Stimulated activated naive B cell treated with anti-CD40 and anti-IgM and Interleukin-4, amounts not matched to agents 10 μg/mL and 1 μg/mL and 100 μg/mL, for 72 hours (primary cell): ENCODE measurements at regions not wholly inside any gene's neighbourhood (a gene's known extent, or its start where the extent isn't known, plus 50 kb on each side); places are given as distances from the start of the nearest gene placed in this dataset.

Source experiments
- ATAC-seq, 2 donors: fragments of 150-1000 bp; cut with Tn5 transposase; replicated peaks; 2 replicates each; pipeline ENCODE4 v1.10.0; 2021; ENCODE audit warnings: moderate library complexity in 1 of 2
- DNase-seq: peaks from one replicate; pipeline ENCODE4 v3.0.0; 2021
- H3K27ac Mint-ChIP-seq: one replicate; pipeline ENCODE4 v1.8.0; 2022; ENCODE audit warnings: mild to moderate bottlenecking, mixed read lengths
- H3K27me3 Mint-ChIP-seq, 2 donors: one replicate each; pipeline ENCODE4 v1.8.0; 2022; ENCODE audit warnings: mixed read lengths in 2 of 2
- H3K36me3 Mint-ChIP-seq, 2 donors: one replicate each; pipeline ENCODE4 v1.8.0; 2022; ENCODE audit warnings: mixed read lengths in 2 of 2, mild to moderate bottlenecking in 1 of 2
- H3K4me1 Mint-ChIP-seq, 2 donors: one replicate each; pipeline ENCODE4 v1.8.0; 2022; ENCODE audit warnings: mixed read lengths in 2 of 2, mild to moderate bottlenecking in 1 of 2
- H3K4me3 Mint-ChIP-seq, 2 donors: one replicate each; pipeline ENCODE4 v1.8.0; 2022; ENCODE audit warnings: mild to moderate bottlenecking in 2 of 2, mixed read lengths in 2 of 2, moderate library complexity in 1 of 2
- H3K9me3 Mint-ChIP-seq, 2 donors: one replicate each; pipeline ENCODE4 v1.8.0; 2022; ENCODE audit warnings: mixed read lengths in 2 of 2, mild to moderate bottlenecking in 1 of 2

GRCh38 chr16:17729820-17730219 lies 259.1 kb upstream of the XYLT1 start:
- ATAC-seq: no peak
- H3K27me3 Mint-ChIP-seq: peaks cover 22 to 29% of the 10 kb centered on the region in 2 donors

GRCh38 chr16:17728196-17728595 lies 257.4 kb upstream of the XYLT1 start:
- Mint-ChIP-seq H3K4me3 (no peak overlapping the region), H3K27ac (no peak overlapping the region), H3K27me3 (peaks cover 18 to 23% of the 10 kb centered on the region in 2 donors), H3K9me3 (peaks cover 4 to 6% of the 10 kb centered on the region in 2 donors), H3K4me1 (no peaks in the 10 kb centered on the region), H3K36me3 (no peaks in the 10 kb centered on the region)
- ATAC-seq (no peak), DNase-seq (no peak)

More at GRCh38 chr16:17729820-17730219, 259.1 kb upstream of the XYLT1 start:
- no peak overlapping the region for H3K4me3 Mint-ChIP-seq
- H3K4me1 Mint-ChIP-seq: no peaks in the 10 kb centered on the region
- peaks cover 0 to 4% of the 10 kb centered on the region in 2 donors for H3K36me3 Mint-ChIP-seq
- DNase-seq: no peak
- no peak overlapping the region for H3K27ac Mint-ChIP-seq
- H3K9me3 Mint-ChIP-seq: peaks cover 9 to 11% of the 10 kb centered on the region in 2 donors

GRCh38 chr16:17724242-17724898 lies 253.6 kb upstream of the XYLT1 start:
- H3K4me3 Mint-ChIP-seq: no peak overlapping the region
- H3K27me3 Mint-ChIP-seq: peaks cover 26 to 30% of the 10 kb centered on the region in 2 donors
- H3K36me3 Mint-ChIP-seq: no peaks in the 10 kb centered on the region
- peaks cover 0 to 4% of the 10 kb centered on the region in 2 donors for H3K9me3 Mint-ChIP-seq
- ATAC-seq (no peak), DNase-seq (no peak)
- H3K4me1 Mint-ChIP-seq: no peaks in the 10 kb centered on the region
- no peak overlapping the region for H3K27ac Mint-ChIP-seq

- H3K36me3 Mint-ChIP-seq: no peaks in the 10 kb centered on the region
- H3K27me3 Mint-ChIP-seq: peaks cover 23 to 24% of the 10 kb centered on the region in 2 donors
- no peak for ATAC-seq
- no peaks in the 10 kb centered on the region for H3K4me1 Mint-ChIP-seq
- no peak for DNase-seq
- no peak overlapping the region for H3K27ac Mint-ChIP-seq
- H3K4me3 Mint-ChIP-seq: no peak overlapping the region
- peaks cover 0 to 4% of the 10 kb centered on the region in 2 donors for H3K9me3 Mint-ChIP-seq
These were observed 252.9 kb upstream of the XYLT1 start for GRCh38 chr16:17723531-17724134.

GRCh38 chr16:17718495-17718894 lies 247.7 kb upstream of the XYLT1 start:
- no peak for DNase-seq
- no peak for ATAC-seq
- Mint-ChIP-seq H3K27ac (no peak overlapping the region), H3K27me3 (peaks cover 20 to 23% of the 10 kb centered on the region in 2 donors), H3K4me1 (no peaks in the 10 kb centered on the region), H3K4me3 (no peak overlapping the region), H3K9me3 (peaks cover 0 to 5% of the 10 kb centered on the region in 2 donors), H3K36me3 (no peaks in the 10 kb centered on the region)

GRCh38 chr16:17705847-17706246 lies 235.1 kb upstream of the XYLT1 start:
- Mint-ChIP-seq H3K4me3 (no peak overlapping the region), H3K9me3 (peaks cover 4 to 12% of the 10 kb centered on the region in 2 donors), H3K4me1 (no peaks in the 10 kb centered on the region), H3K36me3 (no peaks in the 10 kb centered on the region), H3K27ac (no peak overlapping the region), H3K27me3 (peaks cover 5 to 11% of the 10 kb centered on the region in 2 donors)
- no peak for DNase-seq
- ATAC-seq: no peak

- no peak overlapping the region for H3K4me3 Mint-ChIP-seq
- no peaks in the 10 kb centered on the region for H3K4me1 Mint-ChIP-seq
- ATAC-seq: no peak
- DNase-seq: no peak
- no peaks in the 10 kb centered on the region for H3K36me3 Mint-ChIP-seq
- H3K27ac Mint-ChIP-seq: no peak overlapping the region
- H3K27me3 Mint-ChIP-seq: peaks cover 17 to 18% of the 10 kb centered on the region in 2 donors
- H3K9me3 Mint-ChIP-seq: peaks cover 2 to 5% of the 10 kb centered on the region in 2 donors
These were observed 225.9 kb upstream of the XYLT1 start for GRCh38 chr16:17696616-17697015.

- DNase-seq: no peak
- no peak overlapping the region for H3K4me3 Mint-ChIP-seq
- no peak for ATAC-seq
- H3K27ac Mint-ChIP-seq: no peak overlapping the region
- peaks cover 16 to 30% of the 10 kb centered on the region in 2 donors for H3K27me3 Mint-ChIP-seq
- no peaks in the 10 kb centered on the region for H3K4me1 Mint-ChIP-seq
- no peaks in the 10 kb centered on the region for H3K36me3 Mint-ChIP-seq
- peaks cover 0 to 4% of the 10 kb centered on the region in 2 donors for H3K9me3 Mint-ChIP-seq
These were observed 221.7 kb upstream of the XYLT1 start for GRCh38 chr16:17692484-17692883.

GRCh38 chr16:17691899-17692176 lies 221.1 kb upstream of the XYLT1 start:
- H3K9me3 Mint-ChIP-seq: no peaks in the 10 kb centered on the region

GRCh38 chr16:17691106-17691898 lies 220.5 kb upstream of the XYLT1 start:
- Mint-ChIP-seq H3K36me3 (no peaks in the 10 kb centered on the region), H3K9me3 (no peaks in the 10 kb centered on the region), H3K4me3 (no peak overlapping the region), H3K27me3 (peaks cover 15 to 26% of the 10 kb centered on the region in 2 donors), H3K27ac (no peak overlapping the region), H3K4me1 (no peaks in the 10 kb centered on the region)
- ATAC-seq (no peak), DNase-seq (no peak)

More at GRCh38 chr16:17691899-17692176, 221.1 kb upstream of the XYLT1 start:
- H3K27ac Mint-ChIP-seq: no peak overlapping the region
- H3K27me3 Mint-ChIP-seq: peaks cover 15 to 26% of the 10 kb centered on the region in 2 donors
- H3K4me1 Mint-ChIP-seq: no peaks in the 10 kb centered on the region
- DNase-seq (no peak), ATAC-seq (no peak)
- no peak overlapping the region for H3K4me3 Mint-ChIP-seq
- no peaks in the 10 kb centered on the region for H3K36me3 Mint-ChIP-seq

- Mint-ChIP-seq H3K4me3 (no peak overlapping the region), H3K27ac (no peak overlapping the region), H3K27me3 (peaks cover 20 to 26% of the 10 kb centered on the region in 2 donors), H3K4me1 (no peaks in the 10 kb centered on the region), H3K36me3 (peaks cover 0 to 2% of the 10 kb centered on the region in 2 donors), H3K9me3 (peaks cover 4% of the 10 kb centered on the region in 2 donors)
- no peak for DNase-seq
- ATAC-seq: no peak
These were observed 214.7 kb upstream of the XYLT1 start for GRCh38 chr16:17685447-17685846.

- peaks cover 16 to 29% of the 10 kb centered on the region in 2 donors for H3K27me3 Mint-ChIP-seq
- H3K36me3 Mint-ChIP-seq: peaks cover 2 to 7% of the 10 kb centered on the region in 2 donors
- ATAC-seq: no peak
- DNase-seq: no peak
- H3K4me3 Mint-ChIP-seq: no peak overlapping the region
- peaks cover 13 to 14% of the 10 kb centered on the region in 2 donors for H3K9me3 Mint-ChIP-seq
- H3K27ac Mint-ChIP-seq: no peak overlapping the region
- H3K4me1 Mint-ChIP-seq: no peaks in the 10 kb centered on the region
These were observed 212.5 kb upstream of the XYLT1 start for GRCh38 chr16:17683281-17683680.

- H3K4me3 Mint-ChIP-seq: no peak overlapping the region
- H3K27me3 Mint-ChIP-seq: peaks cover 27 to 32% of the 10 kb centered on the region in 2 donors
- no peaks in the 10 kb centered on the region for H3K4me1 Mint-ChIP-seq
- no peak for DNase-seq
- peaks cover 11 to 19% of the 10 kb centered on the region in 2 donors for H3K9me3 Mint-ChIP-seq
- H3K36me3 Mint-ChIP-seq: peaks cover 2 to 7% of the 10 kb centered on the region in 2 donors
- ATAC-seq: no peak
- no peak overlapping the region for H3K27ac Mint-ChIP-seq
These were observed 205.4 kb upstream of the XYLT1 start for GRCh38 chr16:17676171-17676570.

- no peaks in the 10 kb centered on the region for H3K36me3 Mint-ChIP-seq
- H3K9me3 Mint-ChIP-seq: peaks cover 3 to 9% of the 10 kb centered on the region in 2 donors
- no peak for ATAC-seq
- H3K27ac Mint-ChIP-seq: no peak overlapping the region
- H3K4me3 Mint-ChIP-seq: no peak overlapping the region
- H3K27me3 Mint-ChIP-seq: peaks cover 14 to 32% of the 10 kb centered on the region in 2 donors
- H3K4me1 Mint-ChIP-seq: peaks cover 3% of the 10 kb centered on the region in 2 donors
- no peak for DNase-seq
These were observed 197.6 kb upstream of the XYLT1 start for GRCh38 chr16:17668386-17668785.
